B cell (primary cell): ENCODE measurements at regions not wholly inside any gene's neighbourhood (a gene's known extent, or its start where the extent isn't known, plus 50 kb on each side); places are given as distances from the start of the nearest gene placed in this dataset.

Experiments
- EZH2 ChIP-seq: IDR thresholded peaks from 2 replicates; pipeline ENCODE4 v1.6.1; 2012; ENCODE audit warnings: borderline replicate concordance, low read depth, mild to moderate bottlenecking, moderate library complexity, low read length; ENCODE audit not compliant: insufficient read depth, poor library complexity, severe bottlenecking
- TF ChIP-seq, protein P1 (sequence below): fragments of 200-600 bp; IDR thresholded peaks from one replicate; pipeline ENCODE4 v1.8.0; 2022; ENCODE audit warnings: antibody characterized with exemption, mild to moderate bottlenecking

DNA sequence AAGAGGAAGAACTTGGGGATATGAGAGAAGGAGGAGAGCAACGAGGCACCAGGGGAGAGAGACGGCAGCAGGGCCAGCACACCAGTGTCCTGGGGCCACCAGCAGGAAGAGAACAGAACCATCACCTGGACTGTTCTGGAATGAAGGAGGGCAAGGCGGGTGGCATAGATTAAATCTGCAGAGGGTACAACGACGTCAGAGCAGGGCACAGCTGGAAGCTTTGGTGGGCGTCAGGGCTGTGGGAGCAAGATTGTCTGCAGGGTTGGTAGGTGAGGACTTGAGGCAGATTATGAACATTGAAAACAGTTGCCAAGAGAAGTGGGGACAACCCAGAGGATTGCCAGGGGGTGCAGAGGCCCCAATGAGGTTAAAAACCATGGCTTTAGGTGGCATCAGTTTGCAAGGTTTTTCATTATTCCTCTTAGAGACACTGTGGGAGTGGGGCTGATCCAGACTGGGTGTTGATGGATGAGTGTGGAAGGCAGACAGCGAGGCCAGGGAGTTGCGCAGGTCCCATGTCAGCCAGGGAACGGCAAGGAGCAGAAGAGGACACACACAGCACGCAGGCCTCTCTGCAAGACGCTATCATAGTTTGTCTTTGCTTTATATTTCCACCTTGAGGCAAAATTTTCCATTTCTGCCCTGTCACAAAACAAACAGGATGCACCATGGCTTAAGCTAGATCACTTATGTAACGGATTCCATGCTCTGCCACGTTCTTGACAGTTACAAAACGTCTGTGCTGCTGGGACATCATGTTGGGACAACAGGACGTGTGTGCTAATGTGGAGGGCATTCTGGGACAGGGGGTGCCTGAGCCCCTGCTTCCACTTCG, 52.5 kb upstream of the LEP start:
- TF ChIP-seq, protein P1, sequence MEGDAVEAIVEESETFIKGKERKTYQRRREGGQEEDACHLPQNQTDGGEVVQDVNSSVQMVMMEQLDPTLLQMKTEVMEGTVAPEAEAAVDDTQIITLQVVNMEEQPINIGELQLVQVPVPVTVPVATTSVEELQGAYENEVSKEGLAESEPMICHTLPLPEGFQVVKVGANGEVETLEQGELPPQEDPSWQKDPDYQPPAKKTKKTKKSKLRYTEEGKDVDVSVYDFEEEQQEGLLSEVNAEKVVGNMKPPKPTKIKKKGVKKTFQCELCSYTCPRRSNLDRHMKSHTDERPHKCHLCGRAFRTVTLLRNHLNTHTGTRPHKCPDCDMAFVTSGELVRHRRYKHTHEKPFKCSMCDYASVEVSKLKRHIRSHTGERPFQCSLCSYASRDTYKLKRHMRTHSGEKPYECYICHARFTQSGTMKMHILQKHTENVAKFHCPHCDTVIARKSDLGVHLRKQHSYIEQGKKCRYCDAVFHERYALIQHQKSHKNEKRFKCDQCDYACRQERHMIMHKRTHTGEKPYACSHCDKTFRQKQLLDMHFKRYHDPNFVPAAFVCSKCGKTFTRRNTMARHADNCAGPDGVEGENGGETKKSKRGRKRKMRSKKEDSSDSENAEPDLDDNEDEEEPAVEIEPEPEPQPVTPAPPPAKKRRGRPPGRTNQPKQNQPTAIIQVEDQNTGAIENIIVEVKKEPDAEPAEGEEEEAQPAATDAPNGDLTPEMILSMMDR: no peak
- TF ChIP-seq EZH2: no peak
